ENCODE measurements at regions not wholly inside any gene's neighbourhood (a gene's known extent, or its start where the extent isn't known, plus 50 kb on each side); places are given as distances from the start of the nearest gene placed in this dataset.

- H3K27ac ChIP-seq (ENCODE audit: low read depth in 1 of 2, low read length in 2 of 2): no peak overlapping the region
- intact Hi-C loops (cut with DNase I): no loop called here
- no peaks in the 10 kb centered on the region for H3K4me1 ChIP-seq (ENCODE audit: control insufficient read depth in 1 of 2, insufficient read depth in 2 of 2, low read length in 2 of 2)
- ATAC-seq (ENCODE audit: low FRiP score) (no peak), DNase-seq (no peak)
- H3K36me3 ChIP-seq (ENCODE audit: control insufficient read depth in 1 of 2, insufficient read depth in 2 of 2, low read length in 1 of 2): no peaks in the 10 kb centered on the region
- no peaks in the 10 kb centered on the region for H3K9me3 ChIP-seq (ENCODE audit: control insufficient read depth, low read length)
- no peak overlapping the region for H3K4me3 ChIP-seq (ENCODE audit: low read length in 2 of 2)
- peaks cover 0 to 4% of the 10 kb centered on the region in 2 donors for H3K27me3 ChIP-seq (ENCODE audit: control insufficient read depth in 1 of 2, insufficient read depth in 2 of 2, low read length in 1 of 2)
- WGBS, 2 donors: 28 to 56% methylated on average over 1 of the region's 1 CpG
Measured at GRCh38 chr12:77387671-77388070, 322.3 kb upstream of the E2F7 start.

GRCh38 chr12:77387214-77387613, 321.8 kb upstream of the E2F7 start:
- DNase-seq (no peak), ATAC-seq (ENCODE audit: low FRiP score) (no peak)
- Histone ChIP-seq H3K27me3 (ENCODE audit: control insufficient read depth in 1 of 2, insufficient read depth in 2 of 2, low read length in 1 of 2) (peaks cover 0 to 4% of the 10 kb centered on the region in 2 donors), H3K4me3 (ENCODE audit: low read length in 2 of 2) (no peak overlapping the region), H3K4me1 (ENCODE audit: control insufficient read depth in 1 of 2, insufficient read depth in 2 of 2, low read length in 2 of 2) (no peaks in the 10 kb centered on the region), H3K36me3 (ENCODE audit: control insufficient read depth in 1 of 2, insufficient read depth in 2 of 2, low read length in 1 of 2) (no peaks in the 10 kb centered on the region), H3K9me3 (ENCODE audit: control insufficient read depth, low read length) (no peaks in the 10 kb centered on the region), H3K27ac (ENCODE audit: low read depth in 1 of 2, low read length in 2 of 2) (no peak overlapping the region)
- 54 to 78% methylated on average over 3 of the region's 3 CpGs for WGBS, 2 donors
- intact Hi-C loops (cut with DNase I): no loop called here

- WGBS, 2 donors: 74 to 81% methylated on average over 3 of the region's 3 CpGs
- ATAC-seq (ENCODE audit: low FRiP score) (no peak), DNase-seq (no peak)
- H3K9me3 ChIP-seq (ENCODE audit: control insufficient read depth, low read length): no peaks in the 10 kb centered on the region
- no peaks in the 10 kb centered on the region for H3K36me3 ChIP-seq (ENCODE audit: control insufficient read depth in 1 of 2, insufficient read depth in 2 of 2, low read length in 1 of 2)
- H3K27me3 ChIP-seq (ENCODE audit: control insufficient read depth in 1 of 2, insufficient read depth in 2 of 2, low read length in 1 of 2): peaks cover 0 to 4% of the 10 kb centered on the region in 2 donors
- H3K4me1 ChIP-seq (ENCODE audit: control insufficient read depth in 1 of 2, insufficient read depth in 2 of 2, low read length in 2 of 2): no peaks in the 10 kb centered on the region
- H3K4me3 ChIP-seq (ENCODE audit: low read length in 2 of 2): no peak overlapping the region
- intact Hi-C loops (cut with DNase I): no loop called here
- H3K27ac ChIP-seq (ENCODE audit: low read depth in 1 of 2, low read length in 2 of 2): no peak overlapping the region
Measured at GRCh38 chr12:77384941-77385340, 319.6 kb upstream of the E2F7 start.

GRCh38 chr12:77382096-77382742, 316.9 kb upstream of the E2F7 start:
- Histone ChIP-seq H3K4me3 (ENCODE audit: low read length in 2 of 2) (no peak overlapping the region), H3K27me3 (ENCODE audit: control insufficient read depth in 1 of 2, insufficient read depth in 2 of 2, low read length in 1 of 2) (peaks cover 0 to 2% of the 10 kb centered on the region in 2 donors), H3K36me3 (ENCODE audit: control insufficient read depth in 1 of 2, insufficient read depth in 2 of 2, low read length in 1 of 2) (no peaks in the 10 kb centered on the region), H3K4me1 (ENCODE audit: control insufficient read depth in 1 of 2, insufficient read depth in 2 of 2, low read length in 2 of 2) (no peaks in the 10 kb centered on the region), H3K27ac (ENCODE audit: low read depth in 1 of 2, low read length in 2 of 2) (no peak overlapping the region), H3K9me3 (ENCODE audit: control insufficient read depth, low read length) (no peaks in the 10 kb centered on the region)
- ATAC-seq (ENCODE audit: low FRiP score) (no peak), DNase-seq (no peak)
- intact Hi-C loops (cut with DNase I): no loop called here
- WGBS, 2 donors: 73 to 75% methylated on average over 5 of the region's 5 CpGs

GRCh38 chr12:77377622-77378021, 312.3 kb upstream of the E2F7 start:
- no peaks in the 10 kb centered on the region for H3K9me3 ChIP-seq (ENCODE audit: control insufficient read depth, low read length)
- DNase-seq (no peak), ATAC-seq (ENCODE audit: low FRiP score) (no peak)
- H3K27me3 ChIP-seq (ENCODE audit: control insufficient read depth in 1 of 2, insufficient read depth in 2 of 2, low read length in 1 of 2): no peaks in the 10 kb centered on the region
- H3K4me1 ChIP-seq (ENCODE audit: control insufficient read depth in 1 of 2, insufficient read depth in 2 of 2, low read length in 2 of 2): no peaks in the 10 kb centered on the region
- WGBS, 2 donors: 90 to 95% methylated on average over 6 of the region's 6 CpGs
- intact Hi-C loops (cut with DNase I): no loop called here
- H3K27ac ChIP-seq (ENCODE audit: low read depth in 1 of 2, low read length in 2 of 2): no peak overlapping the region
- H3K36me3 ChIP-seq (ENCODE audit: control insufficient read depth in 1 of 2, insufficient read depth in 2 of 2, low read length in 1 of 2): no peaks in the 10 kb centered on the region
- no peak overlapping the region for H3K4me3 ChIP-seq (ENCODE audit: low read length in 2 of 2)

- ATAC-seq (ENCODE audit: low FRiP score): no peak
- no peak for DNase-seq
- Histone ChIP-seq H3K27me3 (ENCODE audit: control insufficient read depth in 1 of 2, insufficient read depth in 2 of 2, low read length in 1 of 2) (no peaks in the 10 kb centered on the region), H3K36me3 (ENCODE audit: control insufficient read depth in 1 of 2, insufficient read depth in 2 of 2, low read length in 1 of 2) (no peaks in the 10 kb centered on the region), H3K4me1 (ENCODE audit: control insufficient read depth in 1 of 2, insufficient read depth in 2 of 2, low read length in 2 of 2) (no peaks in the 10 kb centered on the region), H3K9me3 (ENCODE audit: control insufficient read depth, low read length) (no peaks in the 10 kb centered on the region), H3K4me3 (ENCODE audit: low read length in 2 of 2) (no peak overlapping the region), H3K27ac (ENCODE audit: low read depth in 1 of 2, low read length in 2 of 2) (no peak overlapping the region)
- WGBS, 2 donors: 30 to 43% methylated on average over 1 of the region's 1 CpG
- intact Hi-C loops (cut with DNase I): no loop called here
Measured at GRCh38 chr12:77377116-77377515, 311.7 kb upstream of the E2F7 start.

GRCh38 chr12:77374673-77375072, 309.3 kb upstream of the E2F7 start:
- no peaks in the 10 kb centered on the region for H3K27me3 ChIP-seq (ENCODE audit: control insufficient read depth in 1 of 2, insufficient read depth in 2 of 2, low read length in 1 of 2)
- whole genome bisulfite sequencing, 2 donors: 27 to 43% methylated on average over 1 of the region's 1 CpG
- no peaks in the 10 kb centered on the region for H3K4me1 ChIP-seq (ENCODE audit: control insufficient read depth in 1 of 2, insufficient read depth in 2 of 2, low read length in 2 of 2)
- no peak overlapping the region for H3K27ac ChIP-seq (ENCODE audit: low read depth in 1 of 2, low read length in 2 of 2)
- ATAC-seq (ENCODE audit: low FRiP score) (no peak), DNase-seq (no peak)
- H3K4me3 ChIP-seq (ENCODE audit: low read length in 2 of 2): no peak overlapping the region
- no peaks in the 10 kb centered on the region for H3K36me3 ChIP-seq (ENCODE audit: control insufficient read depth in 1 of 2, insufficient read depth in 2 of 2, low read length in 1 of 2)
- intact Hi-C loops (cut with DNase I): no loop called here
- no peaks in the 10 kb centered on the region for H3K9me3 ChIP-seq (ENCODE audit: control insufficient read depth, low read length)

- H3K4me1 ChIP-seq (ENCODE audit: control insufficient read depth in 1 of 2, insufficient read depth in 2 of 2, low read length in 2 of 2): no peaks in the 10 kb centered on the region
- H3K27ac ChIP-seq (ENCODE audit: low read depth in 1 of 2, low read length in 2 of 2): no peak overlapping the region
- DNase-seq: no peak
- H3K4me3 ChIP-seq (ENCODE audit: low read length in 2 of 2): no peak overlapping the region
- intact Hi-C loops (cut with DNase I): no loop called here
- no peaks in the 10 kb centered on the region for H3K9me3 ChIP-seq (ENCODE audit: control insufficient read depth, low read length)
- ATAC-seq (ENCODE audit: low FRiP score): no peak
- WGBS, 2 donors: 39 to 48% methylated on average over 1 of the region's 1 CpG
- H3K27me3 ChIP-seq (ENCODE audit: control insufficient read depth in 1 of 2, insufficient read depth in 2 of 2, low read length in 1 of 2): no peaks in the 10 kb centered on the region
- H3K36me3 ChIP-seq (ENCODE audit: control insufficient read depth in 1 of 2, insufficient read depth in 2 of 2, low read length in 1 of 2): no peaks in the 10 kb centered on the region
Measured at GRCh38 chr12:77372494-77372893, 307.1 kb upstream of the E2F7 start.

GRCh38 chr12:77372026-77372425, 306.7 kb upstream of the E2F7 start:
- 83 to 85% methylated on average over 2 of the region's 2 CpGs for WGBS, 2 donors
- ATAC-seq (ENCODE audit: low FRiP score) (no peak), DNase-seq (no peak)
- Histone ChIP-seq H3K9me3 (ENCODE audit: control insufficient read depth, low read length) (no peaks in the 10 kb centered on the region), H3K36me3 (ENCODE audit: control insufficient read depth in 1 of 2, insufficient read depth in 2 of 2, low read length in 1 of 2) (no peaks in the 10 kb centered on the region), H3K4me1 (ENCODE audit: control insufficient read depth in 1 of 2, insufficient read depth in 2 of 2, low read length in 2 of 2) (no peaks in the 10 kb centered on the region), H3K27me3 (ENCODE audit: control insufficient read depth in 1 of 2, insufficient read depth in 2 of 2, low read length in 1 of 2) (no peaks in the 10 kb centered on the region), H3K4me3 (ENCODE audit: low read length in 2 of 2) (no peak overlapping the region), H3K27ac (ENCODE audit: low read depth in 1 of 2, low read length in 2 of 2) (no peak overlapping the region)
- intact Hi-C loops (cut with DNase I): no loop called here
